IMR-90 (cell line): ENCODE measurements at regions not wholly inside any gene's neighbourhood (a gene's known extent, or its start where the extent isn't known, plus 50 kb on each side); places are given as distances from the start of the nearest gene placed in this dataset.

ENCODE experiments used
- CTCF ChIP-seq: conservative IDR thresholded peaks from 2 replicates; pipeline ENCODE4 v1.5.1; 2012; ENCODE audit warnings: mild to moderate bottlenecking, low read depth, low read length, improper control_type of control experiment
- USF2 ChIP-seq: fragments of 150-350 bp; IDR thresholded peaks from 2 replicates; pipeline ENCODE4 v1.6.1; 2017; ENCODE audit warnings: mild to moderate bottlenecking, antibody characterized with exemption, low read length, low read depth

- no peak for TF ChIP-seq USF2
- no peak for TF ChIP-seq CTCF
Observed at GRCh38 chr3:173284301-173284700, 113.2 kb upstream of the NLGN1 start.
